Frontal cortex (tissue), 4 donors: ENCODE measurements at regions not wholly inside any gene's neighbourhood (a gene's known extent, or its start where the extent isn't known, plus 50 kb on each side); places are given as distances from the start of the nearest gene placed in this dataset. TPM values are rescaled to one million over a fixed set of nuclear protein-coding genes. Genes with fewer than 3 reads are reported as not detected.

Experiments used
- DNase-seq, 2 donors: peaks; one replicate each; pipeline ENCODE4 v3.0.0; 2012; ENCODE audit warnings: low spot score in 2 of 2
- FAIRE-seq: peaks from 2 replicates; lab custom pipeline; 2012; peaks lifted over from hg19 to GRCh38; lab: Jason Lieb, UNC
- small RNA-seq: library from RNA; depleted of rRNA; stranded (forward); fragments of <200 nt; gene quantifications from one replicate; pipeline ENCODE3, GENCODE V24; 2014
- donor health status: control.
- donor health status: control.
- donor health status: control.

- FAIRE-seq, result no peak
- no peak for DNase-seq
Measured at GRCh38 chr22:47225931-47226633, 463.6 kb downstream of the TBC1D22A start.

GRCh38 chr22:47225080-47225930 is 462.9 kb downstream of the TBC1D22A start:
- FAIRE-seq, result no peak

More at GRCh38 chr22:47225080-47225930, 462.9 kb downstream of the TBC1D22A start:
- no peak for DNase-seq

Small RNAs in the stretch of these regions (small RNA-seq; reads per million reads assigned to genes)
- gene MIR3201, result not detected
- not detected for gene MIR3667
- not detected for gene MIR4535
